Effector memory CD4-positive, alpha-beta T cell (primary cell): ENCODE measurements at regions not wholly inside any gene's neighbourhood (a gene's known extent, or its start where the extent isn't known, plus 50 kb on each side); places are given as distances from the start of the nearest gene placed in this dataset.
"Not testable (repeated sequence)": the region's sequence is repeated elsewhere in the genome, so short reads cannot be mapped to it uniquely, and the experiment has no call there.

Experiments used
- DNase-seq, 3 donors: peaks; one replicate each; pipeline ENCODE4 v3.0.0-alpha.2; 2020
- H3K27ac ChIP-seq: 2 replicates; pipeline ENCODE4 v1.7.0; 2013; ENCODE audit warnings: mild to moderate bottlenecking, low read length, moderate library complexity; ENCODE audit not compliant: insufficient read depth, poor library complexity, severe bottlenecking
- H3K27me3 ChIP-seq: replicated peaks from 2 replicates; pipeline ENCODE4 v1.7.0; 2013; ENCODE audit warnings: mild to moderate bottlenecking, low read length; ENCODE audit not compliant: insufficient read depth, control insufficient read depth, poor library complexity, severe bottlenecking
- H3K36me3 ChIP-seq: 2 replicates; pipeline ENCODE4 v1.7.0; 2013; ENCODE audit warnings: mild to moderate bottlenecking, low read length, moderate library complexity; ENCODE audit not compliant: control insufficient read depth, insufficient read depth
- H3K4me1 ChIP-seq: 2 replicates; pipeline ENCODE4 v1.7.0; 2013; ENCODE audit warnings: low read length, mild to moderate bottlenecking; ENCODE audit not compliant: control insufficient read depth, insufficient read depth, poor library complexity, severe bottlenecking
- H3K4me3 ChIP-seq: 2 replicates; pipeline ENCODE4 v1.7.0; 2013; ENCODE audit warnings: low read length, low read depth, mild to moderate bottlenecking; ENCODE audit not compliant: insufficient read depth, poor library complexity, severe bottlenecking
- H3K9me3 ChIP-seq: 2 replicates; pipeline ENCODE4 v1.7.0; 2013; ENCODE audit warnings: mild to moderate bottlenecking, low read length, moderate library complexity; ENCODE audit not compliant: control insufficient read depth

- DNase-seq: no peak
- no peak overlapping the region for H3K4me3 ChIP-seq
- H3K9me3 ChIP-seq: no peaks in the 10 kb centered on the region
- no peaks in the 10 kb centered on the region for H3K27me3 ChIP-seq
- no peaks in the 10 kb centered on the region for H3K4me1 ChIP-seq
- no peak overlapping the region for H3K27ac ChIP-seq
- no peaks in the 10 kb centered on the region for H3K36me3 ChIP-seq
Observed at GRCh38 chr13:27349458-27349857, 75.0 kb upstream of the GTF3A start.

- not testable (repeated sequence) for H3K27me3 ChIP-seq, H3K9me3 ChIP-seq, DNase-seq
Observed at GRCh38 chr13:27350825-27351224, 73.6 kb upstream of the GTF3A start.

GRCh38 chr13:27352698-27353097, 71.7 kb upstream of the GTF3A start:
- Histone ChIP-seq H3K36me3 (no peaks in the 10 kb centered on the region), H3K27ac (no peak overlapping the region), H3K9me3 (no peaks in the 10 kb centered on the region), H3K4me3 (peak overlapping the region; percentile 19), H3K27me3 (peaks cover 3% of the 10 kb centered on the region), H3K4me1 (no peaks in the 10 kb centered on the region)
- no peak for DNase-seq

More at GRCh38 chr13:27350825-27351224, 73.6 kb upstream of the GTF3A start:
- H3K4me1 ChIP-seq, H3K4me3 ChIP-seq, H3K27ac ChIP-seq, H3K36me3 ChIP-seq: not testable (repeated sequence)

DNA sequence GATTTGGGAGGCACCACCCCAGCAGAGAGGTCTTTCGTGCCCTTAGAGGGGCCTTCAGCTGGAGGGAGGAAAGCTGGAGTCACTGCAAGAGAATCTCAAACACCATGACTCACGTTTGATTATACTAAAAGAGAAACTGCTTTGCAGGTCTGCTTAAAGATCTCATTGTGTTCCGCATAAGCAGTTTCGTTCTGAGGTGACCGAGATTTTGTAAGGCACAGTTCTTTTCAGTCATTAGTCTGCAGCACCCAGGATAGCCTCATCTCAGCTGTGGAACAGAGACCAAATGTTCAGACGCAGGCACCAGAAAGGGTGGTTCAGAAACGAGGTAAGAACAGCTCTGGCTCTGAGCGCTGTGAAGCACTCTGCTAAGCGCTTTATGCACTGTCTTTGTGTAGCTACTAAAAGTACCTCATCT, 71.2 kb upstream of the GTF3A start:
- Histone ChIP-seq H3K9me3 (no peaks in the 10 kb centered on the region), H3K4me1 (no peaks in the 10 kb centered on the region), H3K4me3 (peak overlapping the region; percentile 19), H3K27ac (no peak overlapping the region), H3K36me3 (no peaks in the 10 kb centered on the region), H3K27me3 (peaks cover 3% of the 10 kb centered on the region)
- DNase-seq: no peak

GRCh38 chr13:27353708-27354107, 70.7 kb upstream of the GTF3A start:
- H3K9me3 ChIP-seq: no peaks in the 10 kb centered on the region
- no peaks in the 10 kb centered on the region for H3K4me1 ChIP-seq
- DNase-seq: no peak
- H3K4me3 ChIP-seq: no peak overlapping the region
- H3K27me3 ChIP-seq: peaks cover 3% of the 10 kb centered on the region
- no peaks in the 10 kb centered on the region for H3K36me3 ChIP-seq
- H3K27ac ChIP-seq: no peak overlapping the region

- no peaks in the 10 kb centered on the region for H3K9me3 ChIP-seq
- no peaks in the 10 kb centered on the region for H3K4me1 ChIP-seq
- no peaks in the 10 kb centered on the region for H3K36me3 ChIP-seq
- peaks cover 3% of the 10 kb centered on the region for H3K27me3 ChIP-seq
- no peak overlapping the region for H3K27ac ChIP-seq
- H3K4me3 ChIP-seq: no peak overlapping the region
- no peak for DNase-seq
Observed at GRCh38 chr13:27354379-27354778, 70.0 kb upstream of the GTF3A start.

DNA sequence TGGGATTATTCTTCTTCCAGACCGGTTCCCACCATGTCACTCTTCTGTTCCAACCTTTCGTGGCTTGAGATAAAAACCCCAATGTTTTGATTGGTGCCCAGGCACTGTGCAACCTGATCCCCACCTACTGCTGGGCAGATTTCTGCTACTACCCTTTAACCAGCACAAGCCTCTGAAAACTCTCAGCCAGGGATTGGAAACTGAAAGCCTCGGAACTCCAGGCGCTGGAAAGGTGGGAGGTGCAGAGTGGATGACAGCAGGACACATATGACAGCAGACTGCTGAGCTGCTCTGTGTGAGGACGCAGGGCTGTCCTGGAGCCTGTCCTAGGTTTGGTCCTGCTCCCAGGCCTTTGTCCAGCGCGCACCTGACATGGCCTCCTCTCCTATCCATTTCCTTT, 68.5 kb upstream of the GTF3A start:
- DNase-seq: no peak

GRCh38 chr13:27358420-27358819, 66.0 kb upstream of the GTF3A start:
- Histone ChIP-seq H3K9me3 (no peaks in the 10 kb centered on the region), H3K4me3 (no peak overlapping the region), H3K36me3 (no peaks in the 10 kb centered on the region), H3K27me3 (peaks cover 11% of the 10 kb centered on the region), H3K27ac (no peak overlapping the region), H3K4me1 (peaks cover 8% of the 10 kb centered on the region)
- no peak for DNase-seq

More for the DNA sequence above, 68.5 kb upstream of the GTF3A start:
- Histone ChIP-seq H3K4me1 (no peaks in the 10 kb centered on the region), H3K27me3 (peaks cover 3% of the 10 kb centered on the region), H3K36me3 (no peaks in the 10 kb centered on the region), H3K27ac (no peak overlapping the region), H3K4me3 (no peak overlapping the region), H3K9me3 (no peaks in the 10 kb centered on the region)

- Histone ChIP-seq H3K4me3 (no peak overlapping the region), H3K27me3 (peaks cover 11% of the 10 kb centered on the region), H3K27ac (no peak overlapping the region), H3K4me1 (peaks cover 8% of the 10 kb centered on the region), H3K36me3 (no peaks in the 10 kb centered on the region), H3K9me3 (no peaks in the 10 kb centered on the region)
- DNase-seq: peak; percentile 15 to 44 (median 28)
Observed at GRCh38 chr13:27359199-27359821, 65.1 kb upstream of the GTF3A start.

- peaks cover 11% of the 10 kb centered on the region for H3K27me3 ChIP-seq
- no peaks in the 10 kb centered on the region for H3K9me3 ChIP-seq
- no peak overlapping the region for H3K27ac ChIP-seq
- H3K4me1 ChIP-seq: peaks cover 8% of the 10 kb centered on the region
- no peak for DNase-seq
- H3K4me3 ChIP-seq: no peak overlapping the region
- no peaks in the 10 kb centered on the region for H3K36me3 ChIP-seq
Observed at GRCh38 chr13:27360562-27360961, 63.9 kb upstream of the GTF3A start.
